Frontal cortex (tissue), 3 donors: ENCODE measurements at regions not wholly inside any gene's neighbourhood (a gene's known extent, or its start where the extent isn't known, plus 50 kb on each side); places are given as distances from the start of the nearest gene placed in this dataset.

Experiments
- DNase-seq, 2 donors: peaks; one replicate each; pipeline ENCODE4 v3.0.0; 2012; ENCODE audit warnings: low spot score in 2 of 2
- FAIRE-seq: peaks from 2 replicates; lab custom pipeline; 2012; peaks lifted over from hg19 to GRCh38; lab: Jason Lieb, UNC
- donor health status: control.
- donor health status: control.
- donor health status: control.

- FAIRE-seq (no peak), DNase-seq (peak; percentile 10 to 18)
Observed at GRCh38 chr7:17706734-17707133, 233.6 kb downstream of the SNX13 start.

- DNase-seq: no peak
- no peak for FAIRE-seq
Observed at GRCh38 chr7:17709127-17709526, 231.2 kb downstream of the SNX13 start.

DNA sequence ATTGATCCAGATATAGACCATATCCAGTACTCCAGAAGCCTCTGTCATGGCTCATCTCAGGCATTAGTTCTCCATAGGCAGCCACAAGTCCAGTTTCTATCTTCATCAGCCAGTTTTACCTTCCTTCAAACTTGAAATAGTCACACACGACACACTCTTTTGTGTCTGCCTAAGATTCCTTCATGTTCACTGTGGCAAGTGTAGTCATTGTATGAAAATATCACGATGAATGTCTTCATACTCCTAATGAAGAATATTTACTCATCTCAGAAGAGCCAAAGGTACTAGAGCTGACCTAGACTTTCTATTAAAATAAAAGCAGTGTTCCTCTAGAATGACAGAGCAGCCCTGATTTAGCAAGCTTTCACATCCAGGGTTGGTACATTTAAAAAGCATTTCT lies 230.7 kb downstream of the SNX13 start:
- FAIRE-seq (no peak), DNase-seq (no peak)

GRCh38 chr7:17710312-17710711 lies 230.0 kb downstream of the SNX13 start:
- FAIRE-seq (no peak), DNase-seq (no peak)

GRCh38 chr7:17713584-17713983 lies 226.7 kb downstream of the SNX13 start:
- DNase-seq (no peak), FAIRE-seq (no peak)

GRCh38 chr7:17716816-17717215 lies 223.5 kb downstream of the SNX13 start:
- FAIRE-seq (no peak), DNase-seq (no peak)

DNA sequence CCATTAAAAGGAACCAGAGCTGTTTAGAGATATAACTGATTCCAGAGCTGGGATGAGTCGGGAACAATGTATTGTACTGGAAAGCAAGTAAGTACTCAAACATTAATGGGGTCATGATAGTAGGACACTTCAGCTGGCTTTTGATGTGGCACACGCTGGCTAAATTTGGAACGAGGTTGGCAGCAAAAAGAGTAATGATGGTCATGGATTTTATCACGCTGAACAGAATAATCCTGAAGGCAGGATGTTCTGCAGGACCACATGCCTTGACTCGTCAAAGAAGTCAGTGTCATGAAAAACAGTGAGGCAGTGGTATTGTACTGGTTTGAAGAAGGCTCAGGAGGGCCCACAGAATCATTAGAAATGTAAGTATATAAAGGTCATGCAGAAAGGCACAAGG lies 220.3 kb downstream of the SNX13 start:
- no peak for DNase-seq
- FAIRE-seq: no peak

- DNase-seq (no peak), FAIRE-seq (no peak)
Observed at GRCh38 chr7:17721736-17722285, 218.5 kb downstream of the SNX13 start.

GRCh38 chr7:17722798-17723197 lies 217.5 kb downstream of the SNX13 start:
- FAIRE-seq (no peak), DNase-seq (no peak)

- FAIRE-seq: no peak
- DNase-seq: no peak
Observed at GRCh38 chr7:17725821-17726220, 214.5 kb downstream of the SNX13 start.

DNA sequence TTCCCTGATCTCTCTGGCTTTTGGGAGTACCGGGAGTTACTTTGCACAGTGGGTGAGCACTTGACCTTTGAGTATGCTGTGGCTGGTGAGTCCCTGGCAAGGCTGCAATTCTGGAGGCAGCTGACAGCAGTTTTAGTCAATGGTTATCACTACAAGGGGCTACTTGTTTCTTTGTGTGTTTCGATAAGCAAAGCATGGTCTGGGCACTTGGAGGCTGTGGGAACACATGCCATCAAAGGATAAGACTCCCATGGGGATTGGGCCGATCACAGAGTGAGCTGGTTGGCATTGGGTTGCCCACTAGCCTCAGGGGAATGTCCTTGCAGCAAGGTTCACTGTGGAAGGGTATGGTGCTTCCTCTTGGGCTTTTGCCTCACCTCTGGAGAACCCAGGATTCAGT lies 208.2 kb downstream of the SNX13 start:
- DNase-seq (no peak), FAIRE-seq (no peak)
